IMR-90 (cell line): ENCODE measurements at regions not wholly inside any gene's neighbourhood (a gene's known extent, or its start where the extent isn't known, plus 50 kb on each side); places are given as distances from the start of the nearest gene placed in this dataset.

Source experiments
- ATAC-seq: fragments of 200-7000 bp; cut with Tn5 transposase; 2 replicates; pipeline ENCODE4 v1.9.1; 2020; ENCODE audit warnings: low read depth, mild to moderate bottlenecking, moderate library complexity
- BruUV-seq: library from RNA; stranded (reverse); fragments of 400-500 nt; replicated peaks from 2 replicates; lab custom pipeline; 2021; lab: Mats Ljungman, UMichigan
- CTCF ChIA-PET: fragments of 300-600 bp; formaldehyde crosslinking; extraction: SDS; loops from one replicate; lab custom pipeline; 2021; ENCODE audit warnings: antibody characterized with exemption; lab: Yijun Ruan, JAX
- POLR2A ChIA-PET: fragments of 300-600 bp; sonication (Branson Sonifier 250); formaldehyde crosslinking; loops from one replicate; lab custom pipeline; 2022; ENCODE audit warnings: antibody characterized with exemption; ENCODE audit not compliant: unreplicated experiment; lab: Charles Lee
- DNase-seq: peaks from one replicate; pipeline ENCODE4 v3.0.0; 2013
- H2AFZ ChIP-seq: replicated peaks from 2 replicates; pipeline ENCODE3; 2013; ENCODE audit warnings: low read length, mild to moderate bottlenecking; ENCODE audit not compliant: poor library complexity
- H2AK5ac ChIP-seq: 2 replicates; pipeline ENCODE4 v1.6.1; 2013; ENCODE audit warnings: low read depth, low read length, inconsistent platforms
- H2AK9ac ChIP-seq: replicated peaks from 2 replicates; pipeline ENCODE3; 2013; ENCODE audit warnings: mild to moderate bottlenecking, low read depth, low read length, moderate library complexity; ENCODE audit not compliant: poor library complexity
- H2BK120ac ChIP-seq: 2 replicates; pipeline ENCODE4 v1.6.1; 2013; ENCODE audit warnings: low read depth, low read length, inconsistent platforms
- H2BK15ac ChIP-seq: 3 replicates; pipeline ENCODE4 v1.6.1; 2013; ENCODE audit warnings: low read depth, low read length, inconsistent platforms
- H2BK20ac ChIP-seq: 2 replicates; pipeline ENCODE4 v1.6.1; 2013; ENCODE audit warnings: low read depth, mild to moderate bottlenecking, inconsistent platforms, low read length, moderate library complexity
- H2BK5ac ChIP-seq: 2 replicates; pipeline ENCODE4 v1.6.1; 2013; ENCODE audit warnings: mild to moderate bottlenecking, low read depth, low read length, inconsistent platforms; ENCODE audit not compliant: poor library complexity, severe bottlenecking
- H3K14ac ChIP-seq: replicated peaks from 2 replicates; pipeline ENCODE4 v1.6.1; 2013; ENCODE audit warnings: low read depth, low read length, inconsistent platforms
- H3K18ac ChIP-seq: 2 replicates; pipeline ENCODE4 v1.6.1; 2013; ENCODE audit warnings: low read depth, low read length, control low read depth
- H3K23ac ChIP-seq: 2 replicates; pipeline ENCODE4 v1.6.1; 2013; ENCODE audit warnings: low read depth, low read length, inconsistent platforms
- H3K27ac ChIP-seq: 2 replicates; pipeline ENCODE4 v1.5.1; 2013; ENCODE audit warnings: mild to moderate bottlenecking, control low read depth, low read length; ENCODE audit not compliant: insufficient read depth
- H3K27me3 ChIP-seq: 2 replicates; pipeline ENCODE4 v1.6.1; 2013; ENCODE audit warnings: low read length; ENCODE audit not compliant: control insufficient read depth, insufficient read depth
- H3K36me3 ChIP-seq: 2 replicates; pipeline ENCODE4 v1.6.1; 2013; ENCODE audit warnings: low read length, mixed read lengths; ENCODE audit not compliant: control insufficient read depth, insufficient read depth
- H3K4ac ChIP-seq: 2 replicates; pipeline ENCODE4 v1.6.1; 2013; ENCODE audit warnings: low read depth, low read length, inconsistent platforms
- H3K4me1 ChIP-seq: 2 replicates; pipeline ENCODE4 v1.6.1; 2013; ENCODE audit warnings: low read length, mixed read lengths; ENCODE audit not compliant: control insufficient read depth, insufficient read depth
- H3K4me2 ChIP-seq: 2 replicates; pipeline ENCODE4 v1.6.1; 2013; ENCODE audit warnings: low read depth, mild to moderate bottlenecking, control low read depth, low read length, moderate library complexity
- H3K4me3 ChIP-seq: 2 replicates; pipeline ENCODE4 v1.5.1; 2013; ENCODE audit warnings: low read depth, mild to moderate bottlenecking, control low read depth, low read length, moderate library complexity; ENCODE audit not compliant: insufficient read depth
- H3K56ac ChIP-seq: 2 replicates; pipeline ENCODE4 v1.6.1; 2013; ENCODE audit warnings: low read length, inconsistent platforms; ENCODE audit not compliant: insufficient read depth; ENCODE audit errors: extremely low read depth
- H3K79me1 ChIP-seq, 2 experiments: 2 replicates each; pipeline ENCODE4 v1.6.1; 2013; ENCODE audit warnings: low read length in 2 of 2, inconsistent platforms in 1 of 2, low read depth in 1 of 2
- H3K9ac ChIP-seq: 2 replicates; pipeline ENCODE4 v1.6.1; 2013; ENCODE audit warnings: low read depth, low read length, control low read depth
- H3K9me1 ChIP-seq: 2 replicates; pipeline ENCODE4 v1.6.1; 2013; ENCODE audit warnings: low read length, inconsistent platforms; ENCODE audit not compliant: insufficient read depth
- H3K9me3 ChIP-seq: 2 replicates; pipeline ENCODE4 v1.6.1; 2013; ENCODE audit warnings: low read length; ENCODE audit not compliant: control insufficient read depth, insufficient read depth
- H4K20me1 ChIP-seq: 2 replicates; pipeline ENCODE4 v1.6.1; 2013; ENCODE audit warnings: low read length, inconsistent platforms; ENCODE audit not compliant: insufficient read depth
- H4K5ac ChIP-seq: 2 replicates; pipeline ENCODE4 v1.6.1; 2013; ENCODE audit warnings: mild to moderate bottlenecking, low read depth, low read length, control low read depth
- H4K8ac ChIP-seq, 2 experiments: 2 replicates each; pipeline ENCODE4 v1.6.1; 2013; ENCODE audit warnings: low read depth in 2 of 2, low read length in 2 of 2, control low read depth in 1 of 2, inconsistent platforms in 1 of 2
- H4K91ac ChIP-seq: 2 replicates; pipeline ENCODE4 v1.6.1; 2013; ENCODE audit warnings: low read depth, low read length, inconsistent platforms; ENCODE audit not compliant: insufficient read depth
- BHLHE40 ChIP-seq: fragments of 150-350 bp; IDR thresholded peaks from 2 replicates; pipeline ENCODE4 v1.6.1; 2016; ENCODE audit warnings: mild to moderate bottlenecking, low read depth, low read length
- CEBPB ChIP-seq: IDR thresholded peaks from 2 replicates; pipeline ENCODE4 v1.6.1; 2012; ENCODE audit warnings: low read depth, low read length, improper control_type of control experiment
- CHD1 ChIP-seq: IDR thresholded peaks from 2 replicates; pipeline ENCODE4 v1.6.1; 2012; ENCODE audit warnings: low read depth, low read length, improper control_type of control experiment
- CTCF ChIP-seq: conservative IDR thresholded peaks from 2 replicates; pipeline ENCODE4 v1.5.1; 2012; ENCODE audit warnings: mild to moderate bottlenecking, low read depth, low read length, improper control_type of control experiment
- ELK1 ChIP-seq: fragments of 150-350 bp; IDR thresholded peaks from 2 replicates; pipeline ENCODE4 v1.6.1; 2016; ENCODE audit warnings: low read depth, mild to moderate bottlenecking, low read length, moderate library complexity, borderline replicate concordance
- FOS ChIP-seq: fragments of 150-350 bp; IDR thresholded peaks from 2 replicates; pipeline ENCODE4 v1.6.1; 2016; ENCODE audit warnings: low read depth, low read length
- MAFK ChIP-seq: IDR thresholded peaks from 2 replicates; pipeline ENCODE4 v1.6.1; 2012; ENCODE audit warnings: low read depth, low read length, improper control_type of control experiment
- MAZ ChIP-seq: IDR thresholded peaks from 2 replicates; pipeline ENCODE4 v1.6.1; 2012; ENCODE audit warnings: low read depth, mild to moderate bottlenecking, low read length, improper control_type of control experiment, moderate library complexity, borderline replicate concordance
- MXI1 ChIP-seq: IDR thresholded peaks from 2 replicates; pipeline ENCODE4 v1.6.1; 2012; ENCODE audit warnings: low read depth, mild to moderate bottlenecking, low read length, moderate library complexity, borderline replicate concordance
- NFE2L2 ChIP-seq: fragments of 150-350 bp; IDR thresholded peaks from 2 replicates; pipeline ENCODE4 v1.6.1; 2016; ENCODE audit warnings: low read depth, mild to moderate bottlenecking, low read length
- RAD21 ChIP-seq: IDR thresholded peaks from 2 replicates; pipeline ENCODE4 v1.6.1; 2012; ENCODE audit warnings: low read length, improper control_type of control experiment
- RCOR1 ChIP-seq: IDR thresholded peaks from 2 replicates; pipeline ENCODE4 v1.6.1; 2012; ENCODE audit warnings: mild to moderate bottlenecking, low read length, improper control_type of control experiment; ENCODE audit not compliant: insufficient replicate concordance
- RFX5 ChIP-seq: IDR thresholded peaks from 2 replicates; pipeline ENCODE4 v1.8.0; 2012; ENCODE audit warnings: low read depth, mild to moderate bottlenecking, low read length, moderate library complexity
- SMC3 ChIP-seq: fragments of 150-350 bp; IDR thresholded peaks from 2 replicates; pipeline ENCODE4 v1.6.1; 2016; ENCODE audit warnings: low read depth, mild to moderate bottlenecking, antibody characterized with exemption, low read length, moderate library complexity
- USF2 ChIP-seq: fragments of 150-350 bp; IDR thresholded peaks from 2 replicates; pipeline ENCODE4 v1.6.1; 2017; ENCODE audit warnings: mild to moderate bottlenecking, antibody characterized with exemption, low read length, low read depth
- WGBS, 2 experiments: methylation state at CpG; one replicate each; pipeline versions ENCODE4 v1.1.5 to v1.1.7; 2013; ENCODE audit warnings: missing lambda C conversion rate in 2 of 2; ENCODE audit not compliant: insufficient read length in 1 of 2; ENCODE audit errors: extremely low coverage in 2 of 2; 5-methylcytosine and 5-hydroxymethylcytosine counted together
- dilution Hi-C: fragments of 300-500 bp; cut with HindIII; formaldehyde crosslinking; loops from one replicate; pipeline ENCODE4 v1.14.3; 2018; ENCODE audit warnings: low sequenced_read_pairs; ENCODE audit not compliant: unreplicated experiment
- in situ Hi-C: fragments of 300-500 bp; cut with MboI; formaldehyde crosslinking; loops from 3 replicates; pipeline ENCODE4 v1.14.3; 2019; ENCODE audit warnings: low sequenced_read_pairs, inconsistent platforms, mixed read lengths
- intact Hi-C: fragments of 100-400 bp; cut with micrococcal nuclease; formaldehyde crosslinking; loops from 2 replicates; pipeline ENCODE4 v1.10.0; 2022

- Histone ChIP-seq H3K56ac (no peak overlapping the region), H2BK20ac (no peak overlapping the region), H4K8ac (no peak overlapping the region), H4K91ac (no peak overlapping the region), H3K36me3 (no peaks in the 10 kb centered on the region), H3K4me2 (no peak overlapping the region), H3K4me3 (no peak overlapping the region), H3K23ac (no peak overlapping the region), H2BK15ac (no peak overlapping the region), H2BK5ac (no peak overlapping the region), H3K9ac (no peak overlapping the region), H3K27ac (no peak overlapping the region), H4K5ac (no peak overlapping the region), H3K9me3 (peaks cover 9% of the 10 kb centered on the region), H3K9me1 (no peaks in the 10 kb centered on the region), H3K27me3 (no peaks in the 10 kb centered on the region), H3K4me1 (no peaks in the 10 kb centered on the region), H2AK9ac (no peak overlapping the region), H3K4ac (no peak overlapping the region), H3K79me1 (no peaks in the 10 kb centered on the region), H3K14ac (no peak overlapping the region), H3K18ac (no peak overlapping the region), H4K20me1 (no peaks in the 10 kb centered on the region), H2BK120ac (no peak overlapping the region), H2AFZ (no peak overlapping the region), H2AK5ac (no peak overlapping the region)
- POLR2A ChIA-PET, result no interaction called here
- BruUV-seq, result no TSS peak
- ATAC-seq, result no peak
- dilution Hi-C loops, result no loop called here
- in situ Hi-C loops, result no loop called here
- no peak for DNase-seq
- intact Hi-C loops, result no loop called here
- TF ChIP-seq FOS (no peak), CEBPB (no peak), RFX5 (no peak), CHD1 (no peak), SMC3 (no peak), BHLHE40 (no peak), MAZ (no peak), USF2 (no peak), RCOR1 (no peak), RAD21 (no peak), MAFK (no peak), CTCF (no peak), MXI1 (no peak), ELK1 (no peak), NFE2L2 (no peak)
- WGBS, 2 experiments, result no CpG with 5 or more reads among the region's 5 CpGs
- CTCF ChIA-PET, result no interaction called here
Measured at GRCh38 chr2:15882761-15883497, 57.4 kb upstream of the MYCN start.
